ENCODE measurements at regions not wholly inside any gene's neighbourhood (a gene's known extent, or its start where the extent isn't known, plus 50 kb on each side); places are given as distances from the start of the nearest gene placed in this dataset.
A peak's percentile ranks its signal among the peaks of the same experiment; 100 is the strongest.

DNA sequence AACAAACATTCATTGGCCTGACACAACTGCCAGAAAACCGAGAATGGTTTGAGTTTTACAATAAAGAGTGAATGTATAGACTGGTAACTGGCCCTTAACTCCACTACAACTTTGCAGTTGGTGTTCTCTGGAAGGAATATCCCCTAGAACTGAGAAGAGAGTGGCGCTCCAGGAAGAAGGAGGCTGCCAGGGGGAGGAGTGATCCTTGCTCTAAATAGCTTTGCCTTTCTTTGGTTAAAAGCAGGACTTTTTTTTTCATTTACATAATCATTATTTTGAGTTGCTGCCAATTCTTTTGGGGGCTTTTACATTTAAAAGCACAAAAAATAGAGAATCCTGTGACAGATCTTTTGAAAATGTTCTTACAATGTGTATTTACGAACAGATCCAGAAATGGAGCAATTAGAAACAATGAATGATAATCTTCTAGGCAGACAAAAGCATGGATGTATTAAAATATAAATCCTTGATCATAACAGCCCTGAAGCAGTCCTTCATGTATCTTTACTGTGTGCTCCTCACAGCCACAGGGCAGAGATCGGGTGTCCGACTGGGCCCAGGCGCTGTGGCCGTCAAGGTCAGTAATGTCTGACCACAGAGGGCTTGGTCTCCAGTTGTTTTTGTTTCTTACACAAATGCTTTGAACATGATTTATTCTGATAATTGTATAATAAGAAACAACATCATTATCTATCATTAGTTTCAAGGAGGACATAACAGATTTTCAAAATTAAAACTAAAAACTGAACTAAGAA, 612.2 kb downstream of the HDGFL1 start:
- TF ChIP-seq, protein P1, sequence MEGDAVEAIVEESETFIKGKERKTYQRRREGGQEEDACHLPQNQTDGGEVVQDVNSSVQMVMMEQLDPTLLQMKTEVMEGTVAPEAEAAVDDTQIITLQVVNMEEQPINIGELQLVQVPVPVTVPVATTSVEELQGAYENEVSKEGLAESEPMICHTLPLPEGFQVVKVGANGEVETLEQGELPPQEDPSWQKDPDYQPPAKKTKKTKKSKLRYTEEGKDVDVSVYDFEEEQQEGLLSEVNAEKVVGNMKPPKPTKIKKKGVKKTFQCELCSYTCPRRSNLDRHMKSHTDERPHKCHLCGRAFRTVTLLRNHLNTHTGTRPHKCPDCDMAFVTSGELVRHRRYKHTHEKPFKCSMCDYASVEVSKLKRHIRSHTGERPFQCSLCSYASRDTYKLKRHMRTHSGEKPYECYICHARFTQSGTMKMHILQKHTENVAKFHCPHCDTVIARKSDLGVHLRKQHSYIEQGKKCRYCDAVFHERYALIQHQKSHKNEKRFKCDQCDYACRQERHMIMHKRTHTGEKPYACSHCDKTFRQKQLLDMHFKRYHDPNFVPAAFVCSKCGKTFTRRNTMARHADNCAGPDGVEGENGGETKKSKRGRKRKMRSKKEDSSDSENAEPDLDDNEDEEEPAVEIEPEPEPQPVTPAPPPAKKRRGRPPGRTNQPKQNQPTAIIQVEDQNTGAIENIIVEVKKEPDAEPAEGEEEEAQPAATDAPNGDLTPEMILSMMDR (IDR thresholded peaks at IDR 0.05): no peak
- no peaks in the 10 kb centered on the region for H3K36me3 ChIP-seq
- H3K27ac ChIP-seq: peak overlapping the region; percentile 59 to 71
- H3K27me3 ChIP-seq: no peaks in the 10 kb centered on the region
- no peak for DNase-seq (ENCODE audit: low spot score)
- H3K4me1 ChIP-seq: peaks cover 0 to 17% of the 10 kb centered on the region in 2 donors
- H3K9me3 ChIP-seq: no peaks in the 10 kb centered on the region
- no peak overlapping the region for H3K4me3 ChIP-seq

- Histone ChIP-seq H3K27me3 (no peaks in the 10 kb centered on the region), H3K27ac (no peak overlapping the region), H3K4me3 (no peak overlapping the region), H3K36me3 (no peaks in the 10 kb centered on the region), H3K4me1 (peaks cover 0 to 13% of the 10 kb centered on the region in 2 donors), H3K9me3 (no peaks in the 10 kb centered on the region)
- DNase-seq (ENCODE audit: low spot score): no peak
- TF ChIP-seq, protein P1 (IDR thresholded peaks at IDR 0.05): no peak
These were observed 614.5 kb downstream of the HDGFL1 start for GRCh38 chr6:23183846-23184245.

DNA sequence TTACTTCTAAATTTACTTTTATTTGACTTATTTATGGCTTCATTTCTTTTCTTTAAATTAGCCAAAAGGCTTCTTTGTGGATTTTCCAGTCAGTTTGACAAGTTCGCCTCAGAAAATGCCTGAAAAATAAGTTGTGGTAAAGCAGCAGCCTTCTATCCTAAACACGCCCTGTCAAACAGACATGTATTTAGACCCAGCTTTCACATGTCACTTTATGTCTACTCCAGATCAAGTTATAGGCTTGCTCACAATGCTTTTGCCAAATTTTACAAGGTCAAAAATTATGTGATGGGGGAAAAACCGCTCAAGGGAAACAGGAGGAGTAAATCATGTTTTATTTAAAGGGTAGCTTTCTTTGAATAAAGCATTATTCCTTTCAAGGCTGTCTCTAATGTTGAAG, 615.0 kb downstream of the HDGFL1 start:
- H3K27me3 ChIP-seq: no peaks in the 10 kb centered on the region
- no peaks in the 10 kb centered on the region for H3K36me3 ChIP-seq
- DNase-seq (ENCODE audit: low spot score): no peak
- no peak overlapping the region for H3K4me3 ChIP-seq
- no peaks in the 10 kb centered on the region for H3K9me3 ChIP-seq
- TF ChIP-seq, protein P1 (IDR thresholded peaks at IDR 0.05): no peak
- no peak overlapping the region for H3K27ac ChIP-seq
- peaks cover 0 to 13% of the 10 kb centered on the region in 2 donors for H3K4me1 ChIP-seq

- H3K4me1 ChIP-seq: no peaks in the 10 kb centered on the region
- no peaks in the 10 kb centered on the region for H3K36me3 ChIP-seq
- H3K27me3 ChIP-seq: no peaks in the 10 kb centered on the region
- no peaks in the 10 kb centered on the region for H3K9me3 ChIP-seq
- H3K27ac ChIP-seq: no peak overlapping the region
- TF ChIP-seq, protein P1 (IDR thresholded peaks at IDR 0.05): no peak
- H3K4me3 ChIP-seq: no peak overlapping the region
- DNase-seq (ENCODE audit: low spot score): no peak
These were observed 626.1 kb downstream of the HDGFL1 start for GRCh38 chr6:23195487-23195886.

DNA sequence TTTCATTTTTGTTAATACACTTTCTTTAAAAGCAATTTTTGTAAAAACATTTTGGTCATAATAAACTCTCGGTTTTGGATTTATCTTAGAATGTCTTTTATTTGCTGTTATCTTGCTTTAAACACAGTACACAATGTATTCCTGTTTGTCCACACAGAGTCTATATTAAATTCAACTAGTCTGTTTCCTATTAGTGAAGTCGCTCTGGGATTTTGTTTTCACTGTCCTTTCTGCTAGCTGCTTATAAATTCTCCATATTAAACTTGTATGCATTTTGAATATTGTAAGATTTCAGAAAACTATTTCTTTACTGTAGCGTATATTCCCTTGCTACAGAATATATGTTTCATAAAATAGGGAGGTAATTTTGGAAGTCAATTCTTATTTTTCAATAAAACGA, 630.2 kb downstream of the HDGFL1 start:
- Histone ChIP-seq H3K36me3 (no peaks in the 10 kb centered on the region), H3K4me1 (no peaks in the 10 kb centered on the region), H3K4me3 (no peak overlapping the region), H3K9me3 (no peaks in the 10 kb centered on the region), H3K27ac (no peak overlapping the region), H3K27me3 (no peaks in the 10 kb centered on the region)
- no peak for DNase-seq (ENCODE audit: low spot score)
- TF ChIP-seq, protein P1 (IDR thresholded peaks at IDR 0.05): no peak

- Histone ChIP-seq H3K27me3 (no peaks in the 10 kb centered on the region), H3K9me3 (no peaks in the 10 kb centered on the region), H3K4me1 (no peaks in the 10 kb centered on the region), H3K27ac (no peak overlapping the region), H3K36me3 (no peaks in the 10 kb centered on the region), H3K4me3 (no peak overlapping the region)
- no peak for DNase-seq (ENCODE audit: low spot score)
- TF ChIP-seq, protein P1 (IDR thresholded peaks at IDR 0.05): no peak
These were observed 631.6 kb downstream of the HDGFL1 start for GRCh38 chr6:23200946-23201345.

Measured in right atrium auricular region (tissue), 2 donors.